ENCODE measurements at regions not wholly inside any gene's neighbourhood (a gene's known extent, or its start where the extent isn't known, plus 50 kb on each side); places are given as distances from the start of the nearest gene placed in this dataset.

- TF ChIP-seq CTCF (IDR thresholded peaks at IDR 0.05) (no peak), POLR2A (IDR thresholded peaks at IDR 0.05; ENCODE audit: low read depth) (no peak), EP300 (IDR thresholded peaks at IDR 0.05) (no peak), POLR2AphosphoS5 (IDR thresholded peaks at IDR 0.05) (no peak)
Measured at GRCh38 chr15:69797615-69798014, 300.1 kb downstream of the TLE3 start.

Measured in esophagus muscularis mucosa (tissue), 4 donors.